HCT116 (cell line): ENCODE measurements at regions not wholly inside any gene's neighbourhood (a gene's known extent, or its start where the extent isn't known, plus 50 kb on each side); places are given as distances from the start of the nearest gene placed in this dataset.

Experiments used
- ATAC-seq: fragments of 200-7000 bp; cut with Tn5 transposase; 2 replicates; pipeline ENCODE4 v1.9.1; 2020; ENCODE audit warnings: mild to moderate bottlenecking, moderate library complexity
- BruUV-seq: library from RNA; stranded (reverse); fragments of 400-500 nt; replicated peaks from 2 replicates; lab custom pipeline; 2021; lab: Mats Ljungman, UMichigan
- CTCF ChIA-PET: fragments of 300-600 bp; sonication (Branson Sonifier 250); formaldehyde crosslinking; loops from one replicate; lab custom pipeline; 2021; ENCODE audit warnings: antibody characterized with exemption; lab: Charles Lee
- POLR2A ChIA-PET: fragments of 300-600, 350-600 bp; sonication (Branson Sonifier 250); formaldehyde crosslinking; loops from one replicate; lab custom pipeline; 2021; ENCODE audit warnings: antibody characterized with exemption; lab: Charles Lee
- RAD21 ChIA-PET, 2 experiments: fragments of 300-600 bp; sonication (Branson Sonifier 250); formaldehyde crosslinking; loops; one replicate each; lab custom pipeline; 2023; ENCODE audit warnings: low total read pairs in 2 of 2; ENCODE audit not compliant: uncharacterized antibody in 2 of 2, unreplicated experiment in 2 of 2, low non-redundant PET in 1 of 2; lab: Charles Lee
- DNase-seq: peaks from one replicate; pipeline ENCODE4 v3.0.0-alpha.2; 2010; ENCODE audit warnings: low read depth, low spot score
- H2AFZ ChIP-seq: fragments of 200-600 bp; shearing (Covaris generic), sonication (generic); 2 replicates; pipeline ENCODE4 v1.6.1; 2017; ENCODE audit warnings: low read depth, mixed run types, mixed read lengths, antibody characterized with exemption, low read length; ENCODE audit not compliant: poor library complexity, severe bottlenecking
- H3K27ac ChIP-seq: 2 replicates; pipeline ENCODE4 v1.5.1; 2012; ENCODE audit warnings: low read depth, low read length
- H3K27me3 ChIP-seq: fragments of 200-600 bp; sonication (generic); 2 replicates; pipeline ENCODE4 v1.6.1; 2016; ENCODE audit warnings: mixed run types, low read length, mixed read lengths; ENCODE audit not compliant: insufficient read depth
- H3K36me3 ChIP-seq, 2 experiments: fragments of 200-500 bp in 1 of 2; fragments of 200-600 bp in 1 of 2; sonication (Bioruptor generic) in 1 of 2; sonication (generic) in 1 of 2; 2 replicates each; pipeline versions ENCODE4 v1.5.1 to v1.6.1; 2014 to 2016; ENCODE audit warnings: low read length in 2 of 2, inconsistent platforms in 1 of 2, mixed read lengths in 1 of 2, mixed run types in 1 of 2; ENCODE audit not compliant: insufficient read depth in 2 of 2, control insufficient read depth in 1 of 2
- H3K4me1 ChIP-seq, 2 experiments: fragments of 200-600 bp in 1 of 2; sonication (generic) in 1 of 2; 2 replicates each; pipeline versions ENCODE4 v1.5.1 to v1.6.1; 2012 to 2017; ENCODE audit warnings: low read length in 2 of 2, inconsistent platforms in 1 of 2, mild to moderate bottlenecking in 1 of 2, mixed read lengths in 1 of 2, mixed run types in 1 of 2, moderate library complexity in 1 of 2; ENCODE audit not compliant: insufficient read depth in 2 of 2, control insufficient read depth in 1 of 2
- H3K4me2 ChIP-seq: fragments of 200-600 bp; sonication (generic); 2 replicates; pipeline ENCODE4 v1.6.1; 2017; ENCODE audit warnings: mixed run types, low read length, mixed read lengths
- H3K4me3 ChIP-seq, 2 experiments: fragments of 200-600 bp in 1 of 2; sonication (generic) in 1 of 2; replicated peaks in 1 of 2; 2 replicates each; pipeline ENCODE4 v1.5.1; 2011 to 2016; ENCODE audit warnings: low read length in 2 of 2, control low read depth in 1 of 2, low read depth in 1 of 2, mild to moderate bottlenecking in 1 of 2, mixed read lengths in 1 of 2, mixed run types in 1 of 2
- H3K79me2 ChIP-seq: fragments of 200-600 bp; sonication (generic); 2 replicates; pipeline ENCODE4 v1.6.1; 2017; ENCODE audit warnings: mild to moderate bottlenecking, mixed run types, low read length, moderate library complexity, mixed read lengths; ENCODE audit not compliant: insufficient read depth
- H3K9ac ChIP-seq: fragments of 200-600 bp; sonication (generic); 2 replicates; pipeline ENCODE4 v1.6.1; 2016; ENCODE audit warnings: low read length, mixed read lengths
- H3K9me2 ChIP-seq: fragments of 200-600 bp; sonication (generic), shearing (Covaris generic); 2 replicates; pipeline ENCODE4 v1.6.1; 2017; ENCODE audit warnings: mixed run types, mild to moderate bottlenecking, moderate library complexity; ENCODE audit not compliant: insufficient read depth
- H3K9me3 ChIP-seq, 2 experiments: fragments of 200-500 bp in 1 of 2; fragments of 200-600 bp in 1 of 2; sonication (Bioruptor generic) in 1 of 2; sonication (generic) in 1 of 2; 2 replicates each; pipeline ENCODE4 v1.6.1; 2014 to 2017; ENCODE audit warnings: low read length in 2 of 2, mixed read lengths in 2 of 2, inconsistent platforms in 1 of 2, low read depth in 1 of 2, mild to moderate bottlenecking in 1 of 2, mixed run types in 1 of 2, moderate library complexity in 1 of 2; ENCODE audit not compliant: control insufficient read depth in 1 of 2, insufficient read depth in 1 of 2
- H4K20me1 ChIP-seq: fragments of 200-600 bp; sonication (generic), shearing (Covaris generic); 2 replicates; pipeline ENCODE4 v1.6.1; 2017; ENCODE audit warnings: mixed run types, mild to moderate bottlenecking, moderate library complexity; ENCODE audit not compliant: insufficient read depth
- CEBPB ChIP-seq: IDR thresholded peaks from 2 replicates; pipeline ENCODE4 v1.6.1; 2012; ENCODE audit warnings: low read depth
- EZH2 ChIP-seq: fragments of 200-600 bp; sonication (generic); IDR thresholded peaks from 2 replicates; pipeline ENCODE4 v1.6.1; 2017; ENCODE audit warnings: antibody characterized with exemption, mixed run types
- EZH2phosphoT487 ChIP-seq: fragments of 200-600 bp; IDR thresholded peaks from 2 replicates; pipeline ENCODE4 v1.6.1; 2018; ENCODE audit warnings: antibody characterized with exemption, borderline replicate concordance
- FOSL1 ChIP-seq: IDR thresholded peaks from 2 replicates; pipeline ENCODE4 v1.6.1; 2012; ENCODE audit warnings: low read depth
- POLR2A ChIP-seq: IDR thresholded peaks from 2 replicates; pipeline ENCODE4 v1.7.0; 2011; ENCODE audit warnings: borderline replicate concordance; ENCODE audit not compliant: insufficient read depth, insufficient read length; ENCODE audit errors: extremely low read depth
- POLR2AphosphoS5 ChIP-seq: IDR thresholded peaks from 2 replicates; pipeline ENCODE4 v1.6.1; 2011; ENCODE audit warnings: mild to moderate bottlenecking, low read depth, low read length, moderate library complexity
- SP1 ChIP-seq: IDR thresholded peaks from 2 replicates; pipeline ENCODE4 v1.6.1; 2012; ENCODE audit warnings: low read depth
- TCF7L2 ChIP-seq: IDR thresholded peaks from 2 replicates; pipeline ENCODE4 v1.7.0; 2011; ENCODE audit warnings: borderline replicate concordance, inconsistent platforms; ENCODE audit not compliant: insufficient read depth, insufficient read length; ENCODE audit errors: extremely low read depth
- ZFX ChIP-seq: fragments of 450-650 bp; IDR thresholded peaks from 2 replicates; pipeline ENCODE4 v1.6.1; 2017
- ZNF274 ChIP-seq: fragments of 200-500 bp; sonication (Bioruptor generic); IDR thresholded peaks from 2 replicates; pipeline ENCODE4 v1.6.1; 2014; ENCODE audit warnings: mild to moderate bottlenecking, low read depth, low read length, inconsistent platforms
- intact Hi-C: fragments of 100-400 bp; cut with micrococcal nuclease; formaldehyde crosslinking; loops from 2 replicates; pipeline ENCODE4 v1.10.0; 2022
- TF ChIP-seq, protein P1 (sequence below): IDR thresholded peaks from 2 replicates; pipeline ENCODE4 v1.6.1; 2012; ENCODE audit warnings: low read depth
- TF ChIP-seq, protein P2 (sequence below): IDR thresholded peaks from 2 replicates; pipeline ENCODE4 v1.6.1; 2012
- TF ChIP-seq, protein P3 (sequence below): IDR thresholded peaks from 2 replicates; pipeline ENCODE4 v1.6.1; 2011; ENCODE audit warnings: mild to moderate bottlenecking, low read length, moderate library complexity; ENCODE audit not compliant: insufficient replicate concordance; ENCODE audit errors: extremely low read depth

GRCh38 chr12:17060260-17060659, 454.3 kb upstream of the LMO3 start:
- RAD21 ChIA-PET: no interaction called here
- H3K9me2 ChIP-seq: no peaks in the 10 kb centered on the region

More at GRCh38 chr12:17060260-17060659, 454.3 kb upstream of the LMO3 start:
- no TSS peak for BruUV-seq
- DNase-seq (no peak), ATAC-seq (no peak)
- Histone ChIP-seq H3K27me3 (no peaks in the 10 kb centered on the region), H3K36me3 (no peaks in the 10 kb centered on the region), H3K4me3 (no peak overlapping the region), H3K27ac (no peak overlapping the region), H3K4me1 (no peaks in the 10 kb centered on the region), H3K9me3 (no peaks in the 10 kb centered on the region; a peak in 1 of 4 replicates), H3K4me2 (no peak overlapping the region), H4K20me1 (no peaks in the 10 kb centered on the region), H3K9ac (no peak overlapping the region), H2AFZ (no peak overlapping the region), H3K79me2 (no peaks in the 10 kb centered on the region)
- intact Hi-C loops: no loop called here
- TF ChIP-seq TCF7L2: no peak
- no peak for TF ChIP-seq EZH2phosphoT487
- no peak for TF ChIP-seq CEBPB
- TF ChIP-seq ZNF274: no peak
- TF ChIP-seq ZFX: no peak
- TF ChIP-seq, protein P1, sequence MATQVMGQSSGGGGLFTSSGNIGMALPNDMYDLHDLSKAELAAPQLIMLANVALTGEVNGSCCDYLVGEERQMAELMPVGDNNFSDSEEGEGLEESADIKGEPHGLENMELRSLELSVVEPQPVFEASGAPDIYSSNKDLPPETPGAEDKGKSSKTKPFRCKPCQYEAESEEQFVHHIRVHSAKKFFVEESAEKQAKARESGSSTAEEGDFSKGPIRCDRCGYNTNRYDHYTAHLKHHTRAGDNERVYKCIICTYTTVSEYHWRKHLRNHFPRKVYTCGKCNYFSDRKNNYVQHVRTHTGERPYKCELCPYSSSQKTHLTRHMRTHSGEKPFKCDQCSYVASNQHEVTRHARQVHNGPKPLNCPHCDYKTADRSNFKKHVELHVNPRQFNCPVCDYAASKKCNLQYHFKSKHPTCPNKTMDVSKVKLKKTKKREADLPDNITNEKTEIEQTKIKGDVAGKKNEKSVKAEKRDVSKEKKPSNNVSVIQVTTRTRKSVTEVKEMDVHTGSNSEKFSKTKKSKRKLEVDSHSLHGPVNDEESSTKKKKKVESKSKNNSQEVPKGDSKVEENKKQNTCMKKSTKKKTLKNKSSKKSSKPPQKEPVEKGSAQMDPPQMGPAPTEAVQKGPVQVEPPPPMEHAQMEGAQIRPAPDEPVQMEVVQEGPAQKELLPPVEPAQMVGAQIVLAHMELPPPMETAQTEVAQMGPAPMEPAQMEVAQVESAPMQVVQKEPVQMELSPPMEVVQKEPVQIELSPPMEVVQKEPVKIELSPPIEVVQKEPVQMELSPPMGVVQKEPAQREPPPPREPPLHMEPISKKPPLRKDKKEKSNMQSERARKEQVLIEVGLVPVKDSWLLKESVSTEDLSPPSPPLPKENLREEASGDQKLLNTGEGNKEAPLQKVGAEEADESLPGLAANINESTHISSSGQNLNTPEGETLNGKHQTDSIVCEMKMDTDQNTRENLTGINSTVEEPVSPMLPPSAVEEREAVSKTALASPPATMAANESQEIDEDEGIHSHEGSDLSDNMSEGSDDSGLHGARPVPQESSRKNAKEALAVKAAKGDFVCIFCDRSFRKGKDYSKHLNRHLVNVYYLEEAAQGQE: no peak
- TF ChIP-seq POLR2A: no peak
- TF ChIP-seq SP1: no peak
- TF ChIP-seq FOSL1: no peak
- no peak for TF ChIP-seq POLR2AphosphoS5
- no peak for TF ChIP-seq EZH2
- TF ChIP-seq, protein P2, sequence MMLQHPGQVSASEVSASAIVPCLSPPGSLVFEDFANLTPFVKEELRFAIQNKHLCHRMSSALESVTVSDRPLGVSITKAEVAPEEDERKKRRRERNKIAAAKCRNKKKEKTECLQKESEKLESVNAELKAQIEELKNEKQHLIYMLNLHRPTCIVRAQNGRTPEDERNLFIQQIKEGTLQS: no peak
- TF ChIP-seq, protein P3, sequence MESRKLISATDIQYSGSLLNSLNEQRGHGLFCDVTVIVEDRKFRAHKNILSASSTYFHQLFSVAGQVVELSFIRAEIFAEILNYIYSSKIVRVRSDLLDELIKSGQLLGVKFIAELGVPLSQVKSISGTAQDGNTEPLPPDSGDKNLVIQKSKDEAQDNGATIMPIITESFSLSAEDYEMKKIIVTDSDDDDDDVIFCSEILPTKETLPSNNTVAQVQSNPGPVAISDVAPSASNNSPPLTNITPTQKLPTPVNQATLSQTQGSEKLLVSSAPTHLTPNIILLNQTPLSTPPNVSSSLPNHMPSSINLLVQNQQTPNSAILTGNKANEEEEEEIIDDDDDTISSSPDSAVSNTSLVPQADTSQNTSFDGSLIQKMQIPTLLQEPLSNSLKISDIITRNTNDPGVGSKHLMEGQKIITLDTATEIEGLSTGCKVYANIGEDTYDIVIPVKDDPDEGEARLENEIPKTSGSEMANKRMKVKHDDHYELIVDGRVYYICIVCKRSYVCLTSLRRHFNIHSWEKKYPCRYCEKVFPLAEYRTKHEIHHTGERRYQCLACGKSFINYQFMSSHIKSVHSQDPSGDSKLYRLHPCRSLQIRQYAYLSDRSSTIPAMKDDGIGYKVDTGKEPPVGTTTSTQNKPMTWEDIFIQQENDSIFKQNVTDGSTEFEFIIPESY: no peak
- CTCF ChIA-PET: no interaction called here
- POLR2A ChIA-PET: no interaction called here
